HG02885 (cell line): ENCODE measurements at regions not wholly inside any gene's neighbourhood (a gene's known extent, or its start where the extent isn't known, plus 50 kb on each side); places are given as distances from the start of the nearest gene placed in this dataset.
"Not testable (repeated sequence)": the region's sequence is repeated elsewhere in the genome, so short reads cannot be mapped to it uniquely, and the experiment has no call there.

Experiments used
- ATAC-seq: cut with Tn5 transposase; IDR thresholded peaks from one replicate; pipeline ENCODE4 v1.9.1; 2021; ENCODE audit warnings: mild to moderate bottlenecking; ENCODE audit not compliant: unreplicated experiment, poor library complexity

DNA sequence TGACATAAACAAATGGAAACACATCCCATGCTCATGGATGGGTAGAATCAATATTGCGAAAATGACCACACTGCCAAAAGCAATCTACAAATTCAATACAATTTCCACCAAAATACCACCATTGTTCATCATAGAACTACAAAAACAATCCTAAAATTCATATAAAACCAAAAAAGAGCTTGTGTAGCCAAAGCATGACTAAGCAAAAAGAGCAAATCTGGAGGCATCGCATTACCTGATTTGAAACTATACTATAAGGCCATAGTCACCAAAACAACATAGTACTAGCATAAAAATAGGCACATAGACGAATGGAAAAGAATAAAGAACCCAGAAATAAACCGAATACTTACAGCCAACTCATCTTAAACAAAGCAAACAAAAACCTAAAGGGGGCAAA lies 342.8 kb upstream of the AGA start:
- ATAC-seq: no peak

DNA sequence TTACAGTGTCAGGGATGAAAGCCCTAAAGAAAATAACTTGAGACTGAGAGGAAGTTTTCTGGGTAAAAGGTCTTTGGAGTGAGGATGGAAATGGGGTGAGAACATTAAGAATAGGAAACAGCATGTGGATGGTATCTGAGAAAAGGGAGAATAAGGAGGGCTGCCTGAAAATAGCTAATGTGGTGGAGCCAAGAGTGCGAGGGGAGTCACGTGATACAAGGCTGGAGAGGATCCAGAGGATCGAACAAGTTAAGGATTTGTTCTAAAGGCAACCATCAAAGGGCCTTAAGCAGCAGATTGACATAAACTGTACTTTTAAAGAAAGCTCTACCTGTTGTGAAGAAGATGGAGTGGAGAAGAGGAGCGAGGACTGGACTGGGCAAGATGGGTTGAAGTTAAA lies 347.4 kb upstream of the AGA start:
- ATAC-seq: no peak

DNA sequence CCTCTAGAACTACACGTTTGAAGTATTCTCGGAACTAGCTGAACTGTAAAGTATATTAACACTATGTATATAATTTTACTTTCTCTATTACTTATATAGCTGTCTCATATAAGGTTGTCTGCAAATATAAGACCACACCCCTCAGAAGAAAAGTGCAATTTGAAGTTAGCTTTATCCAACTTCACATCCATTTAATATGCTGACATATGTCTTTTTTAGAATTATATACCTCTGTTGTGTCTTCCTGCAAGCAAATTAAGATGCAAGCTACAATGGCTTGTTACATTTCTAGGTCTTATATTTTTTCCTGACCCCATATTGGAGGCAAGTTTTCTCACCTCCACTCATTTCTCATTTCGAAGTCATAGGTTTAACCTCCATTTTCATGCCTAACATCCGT lies 349.0 kb upstream of the AGA start:
- ATAC-seq: no peak

GRCh38 chr4:177796841-177797240 lies 354.6 kb upstream of the AGA start:
- ATAC-seq: no peak

GRCh38 chr4:177798161-177798560 lies 355.9 kb upstream of the AGA start:
- no peak for ATAC-seq

- no peak for ATAC-seq
These were observed 359.9 kb upstream of the AGA start for GRCh38 chr4:177802162-177802561.

- ATAC-seq: no peak
These were observed 360.4 kb upstream of the AGA start for GRCh38 chr4:177802661-177803060.

GRCh38 chr4:177803151-177803550 lies 360.9 kb upstream of the AGA start:
- ATAC-seq: no peak

DNA sequence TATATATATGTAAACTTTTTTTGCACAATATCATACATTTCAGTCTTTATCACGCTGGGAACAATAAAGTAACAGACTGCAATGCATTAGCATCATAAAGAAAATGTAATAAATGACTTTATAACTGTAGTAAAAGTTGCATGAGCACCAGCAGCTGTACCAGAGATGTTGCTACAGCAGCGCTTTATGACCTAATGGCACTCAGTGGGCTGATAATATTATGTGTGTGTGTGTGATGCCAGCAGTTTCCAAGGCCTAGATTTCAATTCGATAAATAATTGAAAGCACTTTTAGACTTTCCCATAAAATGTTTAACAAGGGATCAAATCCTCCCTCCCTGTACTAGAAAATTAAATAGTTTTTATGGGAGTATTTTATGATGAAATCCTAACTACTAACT lies 367.6 kb upstream of the AGA start:
- ATAC-seq: no peak

- ATAC-seq: no peak
These were observed 368.0 kb upstream of the AGA start for GRCh38 chr4:177810220-177810619.

GRCh38 chr4:177818392-177818791 lies 376.2 kb upstream of the AGA start:
- not testable (repeated sequence) for ATAC-seq

DNA sequence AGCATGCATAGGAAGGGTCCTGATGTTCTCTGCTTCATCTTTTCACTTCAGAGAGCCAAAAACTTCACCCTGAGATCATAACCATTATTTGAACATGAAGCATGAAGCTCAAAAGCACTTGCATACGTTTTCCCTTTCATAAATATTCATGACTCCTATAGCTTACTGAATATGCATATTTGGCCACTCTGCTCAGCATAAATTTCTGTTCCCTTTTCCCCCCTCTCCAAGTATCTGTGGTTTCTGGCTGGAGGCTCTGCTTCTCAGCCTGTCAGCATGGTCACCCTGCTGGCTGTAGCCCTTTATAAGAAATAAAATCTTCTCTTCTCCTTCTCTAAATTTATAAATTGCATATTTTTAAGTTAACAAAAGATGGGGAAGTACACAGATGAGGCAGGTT lies 384.7 kb upstream of the AGA start:
- ATAC-seq: no peak

DNA sequence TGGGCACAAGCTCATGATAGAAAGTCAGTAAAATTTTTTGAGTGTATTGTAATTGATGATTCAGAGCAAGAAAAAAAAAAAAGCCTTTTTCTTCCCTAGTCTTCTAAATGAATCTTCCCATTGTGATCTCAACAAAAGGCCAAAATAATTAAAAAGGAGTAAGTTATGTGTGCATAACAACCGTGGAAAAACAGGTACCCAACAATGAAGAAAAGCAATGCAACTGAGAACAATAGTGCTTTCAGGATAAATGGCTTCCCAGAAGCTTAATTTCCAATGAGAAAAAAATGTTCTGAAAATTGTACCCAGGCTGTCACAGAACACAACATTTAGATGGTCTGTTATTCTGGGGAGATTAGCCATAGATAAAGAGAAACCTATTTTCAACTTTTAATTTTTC lies 399.0 kb upstream of the AGA start:
- ATAC-seq: no peak

GRCh38 chr4:177853229-177853628 lies 411.0 kb upstream of the AGA start:
- no peak for ATAC-seq

- ATAC-seq: no peak
These were observed 413.4 kb upstream of the AGA start for GRCh38 chr4:177855507-177856197.

GRCh38 chr4:177860171-177860570 lies 417.9 kb upstream of the AGA start:
- ATAC-seq: no peak

DNA sequence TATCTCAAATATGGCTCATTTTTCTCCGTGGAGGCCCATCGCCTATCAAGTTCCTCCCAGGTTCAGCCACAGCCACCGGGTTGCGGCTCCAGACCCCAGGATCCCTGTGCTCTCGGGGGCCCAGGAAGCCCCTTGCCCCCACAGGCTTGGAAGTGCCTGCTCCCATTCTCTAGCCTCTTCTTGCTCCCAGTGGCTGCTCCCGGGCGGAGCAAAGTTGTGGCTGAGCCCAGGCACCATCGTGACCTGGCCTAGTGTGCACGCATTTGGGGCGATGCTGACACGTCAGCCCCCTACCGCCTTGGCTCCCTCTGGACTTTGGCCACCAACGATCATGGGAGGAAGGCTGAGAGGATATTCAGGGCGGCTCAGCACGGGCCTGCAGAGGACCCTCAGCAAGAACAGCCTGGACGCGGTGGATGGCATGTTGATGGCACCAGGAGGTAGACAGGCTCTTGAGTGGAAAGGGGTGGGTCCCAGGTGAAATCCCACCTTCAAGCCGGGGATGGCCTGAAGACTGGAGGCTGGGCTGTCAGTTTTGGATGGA lies 419.4 kb upstream of the AGA start:
- no peak for ATAC-seq

DNA sequence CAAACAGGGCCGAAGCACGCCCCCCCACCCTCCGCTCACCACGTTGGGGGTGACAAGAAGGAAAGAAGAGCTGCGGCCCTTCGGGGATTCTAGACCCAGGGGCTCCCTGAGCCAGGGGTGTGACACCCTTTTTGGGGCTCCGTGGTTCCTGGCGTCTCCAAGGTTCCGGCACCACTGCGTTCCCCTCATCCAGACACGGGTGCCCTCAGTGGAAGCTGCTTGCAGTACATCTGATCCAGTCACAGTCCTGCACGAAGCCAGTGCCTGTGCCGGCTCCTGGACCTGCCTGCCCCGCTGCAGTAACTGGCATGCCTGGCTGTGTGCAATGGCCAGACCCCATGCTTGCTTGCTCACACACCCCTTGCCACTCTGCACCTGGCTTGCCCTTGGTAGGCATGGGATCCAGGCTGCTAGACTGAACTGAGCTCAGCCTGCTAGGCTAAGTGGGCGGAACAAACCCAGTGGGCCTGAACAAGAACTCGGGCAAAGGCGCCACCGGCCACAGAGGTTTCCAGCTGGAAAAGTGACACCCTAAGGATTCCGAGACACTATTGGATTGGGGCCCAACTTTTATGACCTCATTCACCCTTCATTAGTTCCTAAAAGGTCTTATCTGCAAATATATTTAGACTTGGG lies 420.4 kb upstream of the AGA start:
- ATAC-seq: no peak

GRCh38 chr4:177879851-177880250 lies 437.6 kb upstream of the AGA start:
- ATAC-seq: peak; percentile 46

GRCh38 chr4:177895136-177895535 lies 452.9 kb upstream of the AGA start:
- no peak for ATAC-seq

DNA sequence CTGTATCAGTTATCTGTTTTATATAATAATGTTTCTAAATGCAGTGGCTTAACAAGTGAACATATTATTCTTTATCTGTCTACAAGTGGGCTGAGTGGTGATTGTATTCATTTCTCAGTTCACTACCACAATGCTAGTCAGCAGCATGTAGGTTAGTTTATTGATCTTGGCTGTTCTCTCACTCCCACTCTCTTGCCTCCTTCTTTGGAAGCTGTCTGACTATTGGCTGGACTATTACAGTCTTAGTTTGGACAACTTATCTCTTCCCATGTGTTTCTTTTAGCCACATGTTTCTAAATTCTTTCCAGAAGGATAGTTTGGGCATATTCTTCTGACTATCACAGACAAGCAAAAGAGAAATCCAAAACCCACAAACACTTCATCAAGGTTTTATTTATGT lies 459.5 kb upstream of the AGA start:
- no peak for ATAC-seq

GRCh38 chr4:177902386-177902785 lies 460.1 kb upstream of the AGA start:
- no peak for ATAC-seq
